IgD-negative memory B cell (primary cell): ENCODE measurements at regions not wholly inside any gene's neighbourhood (a gene's known extent, or its start where the extent isn't known, plus 50 kb on each side); places are given as distances from the start of the nearest gene placed in this dataset.

Source experiments
- H3K27ac Mint-ChIP-seq, 3 donors: one replicate each; pipeline ENCODE4 v1.8.0; 2020 to 2022; ENCODE audit warnings: mild to moderate bottlenecking in 3 of 3, mixed read lengths in 3 of 3, moderate library complexity in 1 of 3
- H3K27me3 Mint-ChIP-seq: one replicate; pipeline ENCODE4 v1.8.0; 2021; ENCODE audit warnings: mixed read lengths
- H3K36me3 Mint-ChIP-seq: one replicate; pipeline ENCODE4 v1.8.0; 2020; ENCODE audit warnings: mild to moderate bottlenecking, mixed read lengths
- H3K4me1 Mint-ChIP-seq, 3 donors: one replicate each; pipeline ENCODE4 v1.8.0; 2020 to 2022; ENCODE audit warnings: mixed read lengths in 3 of 3, mild to moderate bottlenecking in 1 of 3
- H3K4me3 Mint-ChIP-seq, 4 donors: one replicate each; pipeline ENCODE4 v1.8.0; 2020 to 2022; ENCODE audit warnings: mild to moderate bottlenecking in 4 of 4, mixed read lengths in 4 of 4, moderate library complexity in 3 of 4
- H3K9me3 Mint-ChIP-seq, 3 donors: one replicate each; pipeline ENCODE4 v1.8.0; 2020 to 2021; ENCODE audit warnings: mixed read lengths in 3 of 3, mild to moderate bottlenecking in 1 of 3

DNA sequence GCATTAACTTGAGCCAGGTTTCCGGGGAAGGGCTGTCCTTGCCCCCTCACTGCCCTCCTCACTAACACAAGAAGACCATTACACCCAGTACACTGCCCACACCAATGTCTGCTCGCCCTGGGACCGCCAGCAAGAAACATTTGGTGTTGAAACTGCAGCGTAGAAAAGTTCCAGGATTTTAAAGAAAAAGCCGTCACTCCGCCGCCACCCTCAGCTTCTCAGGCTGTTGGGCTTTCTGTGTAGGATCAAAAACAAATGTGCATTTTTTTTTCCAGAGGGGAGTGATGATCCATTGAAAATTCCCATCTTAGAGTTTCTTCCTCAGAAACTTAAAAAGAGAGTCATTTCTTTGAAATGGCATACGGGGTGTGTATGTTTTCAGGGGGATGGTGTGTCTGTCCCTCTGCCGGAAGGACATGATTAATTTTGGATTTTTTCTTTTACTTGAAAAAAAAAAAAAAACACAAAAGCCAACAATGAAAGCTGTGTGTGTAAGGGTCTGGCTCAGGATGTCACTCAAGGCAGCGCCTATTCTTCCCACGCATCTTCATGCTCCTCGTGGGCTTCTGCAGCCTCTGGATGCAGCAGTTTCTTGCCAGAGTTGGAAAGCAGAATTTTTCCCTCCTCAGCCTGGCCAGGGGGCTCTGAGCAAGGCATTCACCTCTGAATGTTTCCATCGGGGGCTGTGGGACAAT lies 184.9 kb downstream of the GLI2 start:
- H3K27ac Mint-ChIP-seq: no peak overlapping the region
- no peaks in the 10 kb centered on the region for H3K4me1 Mint-ChIP-seq
- H3K27me3 Mint-ChIP-seq: no peaks in the 10 kb centered on the region
- no peak overlapping the region for H3K4me3 Mint-ChIP-seq
- H3K36me3 Mint-ChIP-seq: no peaks in the 10 kb centered on the region
- H3K9me3 Mint-ChIP-seq: no peaks in the 10 kb centered on the region

- Mint-ChIP-seq H3K4me3 (no peak overlapping the region), H3K27ac (no peak overlapping the region), H3K36me3 (no peaks in the 10 kb centered on the region), H3K4me1 (no peaks in the 10 kb centered on the region), H3K9me3 (no peaks in the 10 kb centered on the region), H3K27me3 (no peaks in the 10 kb centered on the region)
Observed at GRCh38 chr2:120921457-120921856, 185.8 kb downstream of the GLI2 start.

DNA sequence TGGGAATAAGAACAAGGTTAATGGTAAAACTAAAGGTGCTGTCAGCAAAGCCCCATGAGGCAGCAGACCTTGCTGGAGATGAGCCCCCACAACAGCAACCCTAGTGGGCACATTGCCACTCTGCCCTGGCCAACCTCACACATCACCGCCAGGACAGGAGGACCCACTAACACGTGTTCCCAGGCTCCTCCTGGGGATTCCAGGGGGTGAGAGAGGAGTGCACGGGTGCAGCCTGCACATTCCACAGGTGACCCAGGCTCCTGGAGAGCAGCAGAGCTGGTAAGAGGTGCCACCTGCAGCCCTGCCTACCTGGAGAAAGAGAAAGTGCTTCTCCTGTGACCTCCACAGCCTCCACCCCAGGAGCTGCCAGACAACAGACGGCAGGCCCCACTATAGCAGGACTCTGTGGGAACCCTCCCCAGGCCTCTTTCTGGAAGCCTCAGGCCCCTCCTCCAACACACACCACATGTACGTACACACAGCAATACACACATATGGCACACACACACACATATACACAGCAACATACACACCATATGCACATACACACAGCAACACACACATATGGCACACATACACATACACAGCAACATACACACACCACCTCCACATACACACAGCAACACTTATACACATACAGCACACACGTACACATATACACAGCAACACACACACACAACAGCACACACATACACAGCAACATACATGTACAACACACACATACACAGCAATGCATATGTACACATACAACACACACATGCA lies 187.1 kb downstream of the GLI2 start:
- H3K27ac Mint-ChIP-seq: no peak overlapping the region
- no peaks in the 10 kb centered on the region for H3K4me1 Mint-ChIP-seq
- no peak overlapping the region for H3K4me3 Mint-ChIP-seq
- H3K27me3 Mint-ChIP-seq: no peaks in the 10 kb centered on the region
- H3K9me3 Mint-ChIP-seq: no peaks in the 10 kb centered on the region
- no peaks in the 10 kb centered on the region for H3K36me3 Mint-ChIP-seq

GRCh38 chr2:120923426-120923825 lies 187.8 kb downstream of the GLI2 start:
- Mint-ChIP-seq H3K27ac (no peak overlapping the region), H3K36me3 (no peaks in the 10 kb centered on the region), H3K4me3 (no peak overlapping the region), H3K9me3 (no peaks in the 10 kb centered on the region), H3K4me1 (no peaks in the 10 kb centered on the region), H3K27me3 (no peaks in the 10 kb centered on the region)

- Mint-ChIP-seq H3K27ac (no peak overlapping the region), H3K9me3 (no peaks in the 10 kb centered on the region), H3K4me1 (no peaks in the 10 kb centered on the region), H3K4me3 (no peak overlapping the region), H3K36me3 (no peaks in the 10 kb centered on the region), H3K27me3 (no peaks in the 10 kb centered on the region)
Observed at GRCh38 chr2:120924924-120925323, 189.3 kb downstream of the GLI2 start.

DNA sequence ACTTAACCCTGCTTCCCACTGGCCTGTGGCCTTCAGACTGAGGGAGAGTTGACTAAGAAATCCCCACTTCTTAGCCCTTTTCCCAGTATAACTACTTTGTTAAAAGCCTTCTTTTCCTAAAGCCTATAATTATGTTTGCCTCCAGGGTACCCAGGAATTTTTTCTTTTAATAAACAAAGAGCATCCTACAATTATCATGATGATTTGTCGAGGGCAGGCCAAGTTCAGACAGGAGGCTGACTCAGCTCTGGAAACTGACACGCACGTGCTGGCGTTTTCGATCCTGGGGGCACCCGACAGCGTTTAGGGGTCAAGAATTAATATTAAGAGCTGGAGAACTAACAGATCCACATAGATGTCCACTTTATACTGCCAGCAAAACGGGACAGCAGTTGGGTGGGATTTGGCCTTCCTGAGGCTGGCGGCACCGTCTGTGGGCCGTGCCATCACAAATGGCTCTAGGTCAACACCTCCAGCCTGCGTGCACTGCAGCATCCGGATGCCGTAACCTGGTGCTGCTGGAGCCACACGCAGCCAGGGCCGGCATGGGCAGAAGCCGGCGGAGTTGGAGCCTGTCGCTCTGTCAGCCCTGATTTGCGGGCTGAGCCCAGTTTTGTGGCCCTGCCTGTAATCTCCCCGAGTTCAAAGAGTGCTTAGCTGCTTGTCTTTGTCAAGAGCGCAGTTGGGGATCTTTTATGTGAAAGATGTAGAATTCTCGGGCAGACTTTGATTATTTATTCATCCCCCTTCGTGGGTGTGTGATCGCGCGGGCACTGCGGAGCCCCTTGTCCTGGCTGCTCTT lies 191.0 kb downstream of the GLI2 start:
- peaks cover 0 to 5% (median 3%) of the 10 kb centered on the region in 3 donors for H3K9me3 Mint-ChIP-seq
- no peaks in the 10 kb centered on the region for H3K27me3 Mint-ChIP-seq
- H3K4me3 Mint-ChIP-seq: no peak overlapping the region
- H3K36me3 Mint-ChIP-seq: no peaks in the 10 kb centered on the region
- H3K4me1 Mint-ChIP-seq: no peaks in the 10 kb centered on the region
- H3K27ac Mint-ChIP-seq: no peak overlapping the region

GRCh38 chr2:120927265-120927628 lies 191.6 kb downstream of the GLI2 start:
- Mint-ChIP-seq H3K9me3 (peaks cover 0 to 5% (median 3%) of the 10 kb centered on the region in 3 donors), H3K27ac (no peak overlapping the region), H3K4me3 (no peak overlapping the region), H3K4me1 (no peaks in the 10 kb centered on the region), H3K27me3 (no peaks in the 10 kb centered on the region), H3K36me3 (no peaks in the 10 kb centered on the region)

- Mint-ChIP-seq H3K4me1 (no peaks in the 10 kb centered on the region), H3K4me3 (no peak overlapping the region), H3K27me3 (peaks cover 11% of the 10 kb centered on the region), H3K36me3 (no peaks in the 10 kb centered on the region), H3K27ac (no peak overlapping the region), H3K9me3 (peaks cover 0 to 5% (median 3%) of the 10 kb centered on the region in 3 donors)
Observed at GRCh38 chr2:120929829-120930228, 194.2 kb downstream of the GLI2 start.

DNA sequence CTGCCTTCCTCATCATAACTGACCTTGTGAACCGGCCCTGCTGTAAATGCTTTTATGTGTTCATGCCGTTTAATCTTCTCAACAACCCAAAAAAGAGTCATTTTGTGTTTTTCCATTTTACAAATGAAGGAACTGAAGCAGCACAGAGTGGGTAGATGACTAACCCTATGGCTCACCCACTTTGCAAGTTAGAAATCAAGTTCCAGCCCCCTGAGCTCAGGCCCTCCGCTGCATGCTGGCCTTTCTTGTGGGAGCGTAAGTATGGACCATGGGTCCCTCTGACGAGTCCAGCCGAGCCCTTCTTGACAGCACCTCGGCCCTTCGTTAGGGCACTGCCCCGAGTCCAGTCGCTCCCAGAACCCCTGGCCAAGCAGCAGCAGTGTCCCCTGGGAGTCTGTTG lies 194.6 kb downstream of the GLI2 start:
- H3K27ac Mint-ChIP-seq: no peak overlapping the region

GRCh38 chr2:120930864-120931263 lies 195.2 kb downstream of the GLI2 start:
- H3K36me3 Mint-ChIP-seq: no peaks in the 10 kb centered on the region
- no peaks in the 10 kb centered on the region for H3K4me1 Mint-ChIP-seq
- peaks cover 0 to 5% (median 3%) of the 10 kb centered on the region in 3 donors for H3K9me3 Mint-ChIP-seq
- peaks cover 11% of the 10 kb centered on the region for H3K27me3 Mint-ChIP-seq
- H3K4me3 Mint-ChIP-seq: peak overlapping the region in 1 of 4 donors; percentile 27
- no peak overlapping the region for H3K27ac Mint-ChIP-seq

More for the DNA sequence above, 194.6 kb downstream of the GLI2 start:
- H3K4me3 Mint-ChIP-seq: no peak overlapping the region
- peaks cover 0 to 5% (median 3%) of the 10 kb centered on the region in 3 donors for H3K9me3 Mint-ChIP-seq
- H3K36me3 Mint-ChIP-seq: no peaks in the 10 kb centered on the region
- peaks cover 11% of the 10 kb centered on the region for H3K27me3 Mint-ChIP-seq
- no peaks in the 10 kb centered on the region for H3K4me1 Mint-ChIP-seq

DNA sequence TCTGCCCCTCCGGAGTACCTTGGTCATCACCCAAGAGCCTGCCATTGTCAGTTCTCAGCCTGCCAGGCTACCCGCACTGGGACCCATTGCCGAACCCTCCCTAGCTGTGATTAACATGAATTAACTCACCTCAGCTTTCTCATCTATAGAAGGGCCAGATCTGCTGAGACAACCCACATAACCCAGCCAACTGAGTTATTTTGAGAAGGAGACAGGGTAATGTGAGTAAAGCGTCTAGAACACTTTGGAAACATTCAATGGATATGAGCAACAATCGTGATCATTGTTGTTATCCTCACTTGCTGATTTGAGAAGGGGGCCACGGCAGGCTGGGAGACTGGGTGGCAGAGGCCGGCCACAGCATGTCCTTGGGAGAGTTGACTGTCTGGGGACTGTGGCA lies 196.8 kb downstream of the GLI2 start:
- peaks cover 11% of the 10 kb centered on the region for H3K27me3 Mint-ChIP-seq
- H3K36me3 Mint-ChIP-seq: no peaks in the 10 kb centered on the region
- no peak overlapping the region for H3K27ac Mint-ChIP-seq
- H3K4me3 Mint-ChIP-seq: no peak overlapping the region
- H3K9me3 Mint-ChIP-seq: peaks cover 0 to 5% (median 3%) of the 10 kb centered on the region in 3 donors
- H3K4me1 Mint-ChIP-seq: no peaks in the 10 kb centered on the region

- Mint-ChIP-seq H3K36me3 (no peaks in the 10 kb centered on the region), H3K9me3 (peaks cover 0 to 5% (median 3%) of the 10 kb centered on the region in 3 donors), H3K4me3 (no peak overlapping the region), H3K27me3 (peaks cover 11% of the 10 kb centered on the region), H3K4me1 (no peaks in the 10 kb centered on the region), H3K27ac (no peak overlapping the region)
Observed at GRCh38 chr2:120932881-120933280, 197.2 kb downstream of the GLI2 start.

DNA sequence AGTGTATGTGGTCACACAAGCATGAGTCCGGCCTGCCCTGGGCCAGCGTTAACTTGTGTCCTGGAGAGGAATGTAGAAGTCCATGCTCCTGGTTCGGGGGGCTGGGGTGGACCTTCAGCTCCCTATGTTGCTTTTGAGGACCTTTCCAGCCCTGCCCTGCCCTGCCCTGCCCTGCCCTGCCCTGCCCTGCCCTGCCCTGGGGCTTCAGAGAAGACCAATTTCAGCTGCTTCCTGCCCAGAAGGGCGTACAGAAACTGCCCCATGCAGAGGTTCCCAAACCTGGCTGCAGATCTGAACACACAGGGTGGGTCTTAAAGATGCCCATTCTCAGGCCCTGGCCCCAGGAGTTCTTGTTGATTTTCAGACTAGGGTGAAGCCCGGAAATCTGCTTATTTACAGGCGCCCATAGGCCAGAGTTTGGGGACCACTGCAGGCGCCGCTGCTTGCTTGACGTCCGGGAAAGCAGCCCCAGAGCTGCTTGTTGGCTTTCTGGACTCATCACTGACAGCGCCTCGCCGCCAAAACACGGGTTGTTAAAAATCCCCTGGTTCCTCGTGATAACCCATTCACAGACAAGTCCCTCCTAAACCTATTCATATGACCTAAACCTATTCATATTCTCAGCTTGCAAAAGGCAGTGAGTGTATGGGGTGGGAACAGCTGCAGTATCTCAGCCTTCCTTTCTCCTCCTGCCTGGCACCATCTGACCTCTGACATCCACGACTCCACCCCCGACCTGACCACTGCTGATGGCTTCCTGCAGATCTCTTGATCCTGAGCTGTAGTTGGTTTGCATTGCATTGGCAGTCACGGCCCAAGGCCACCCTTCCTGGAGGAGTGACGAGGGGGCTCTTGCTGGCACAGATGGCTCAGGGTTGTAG lies 198.3 kb downstream of the GLI2 start:
- Mint-ChIP-seq H3K36me3 (no peaks in the 10 kb centered on the region), H3K4me1 (no peaks in the 10 kb centered on the region), H3K4me3 (no peak overlapping the region), H3K9me3 (peaks cover 0 to 5% (median 3%) of the 10 kb centered on the region in 3 donors), H3K27me3 (peaks cover 11% of the 10 kb centered on the region), H3K27ac (no peak overlapping the region)

GRCh38 chr2:120934574-120935338 lies 199.1 kb downstream of the GLI2 start:
- H3K36me3 Mint-ChIP-seq: no peaks in the 10 kb centered on the region
- no peaks in the 10 kb centered on the region for H3K4me1 Mint-ChIP-seq
- peaks cover 0 to 5% (median 3%) of the 10 kb centered on the region in 3 donors for H3K9me3 Mint-ChIP-seq
- peaks cover 11% of the 10 kb centered on the region for H3K27me3 Mint-ChIP-seq
- H3K4me3 Mint-ChIP-seq: no peak overlapping the region
- H3K27ac Mint-ChIP-seq: no peak overlapping the region
